Femur (tissue), 1 donor: ENCODE measurements at regions not wholly inside any gene's neighbourhood (a gene's known extent, or its start where the extent isn't known, plus 50 kb on each side); places are given as distances from the start of the nearest gene placed in this dataset.
"Not testable (repeated sequence)": the region's sequence is repeated elsewhere in the genome, so short reads cannot be mapped to it uniquely, and the experiment has no call there.

ENCODE experiments used
- DNase-seq: peaks from one replicate; pipeline ENCODE4 v3.0.0-alpha.2; 2017

DNA sequence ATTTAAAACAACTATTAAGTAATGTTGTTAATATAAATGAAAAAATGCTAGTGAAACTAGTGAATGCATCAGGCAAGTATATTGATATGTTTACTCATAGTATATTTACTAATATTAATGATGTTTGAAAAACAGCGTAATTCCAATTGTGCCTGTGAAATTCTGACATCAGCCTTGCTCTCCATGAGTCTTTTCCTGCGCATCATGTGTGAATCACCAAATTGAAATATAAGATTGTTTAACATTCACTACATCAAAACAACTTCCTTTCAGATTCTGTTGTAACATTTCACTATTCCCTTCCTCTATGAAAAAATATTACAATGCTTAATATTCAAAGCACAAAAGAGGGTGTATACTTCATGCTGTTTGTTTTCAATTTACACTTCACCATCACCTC is 1995.9 kb upstream of the SEL1L start:
- DNase-seq = no peak

DNA sequence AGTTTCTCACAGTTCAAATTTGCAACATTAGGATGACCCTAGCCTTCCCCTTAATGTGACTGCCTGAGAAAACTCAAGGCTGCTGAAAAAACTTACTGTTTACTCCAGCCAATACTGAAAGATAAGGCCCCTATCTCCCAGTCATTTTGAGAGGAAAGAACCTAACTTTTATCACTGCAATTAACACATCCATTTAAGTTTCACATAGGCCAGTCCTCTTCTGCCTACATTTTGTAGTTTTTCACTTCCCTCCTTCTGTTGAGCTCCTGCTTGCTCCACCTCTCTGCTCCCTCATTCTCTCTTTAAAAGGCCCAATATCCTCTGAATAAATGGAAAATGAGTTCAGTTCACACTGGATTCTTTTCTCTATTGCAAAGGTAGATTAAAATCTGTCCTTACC is 1996.2 kb upstream of the FLRT2 start:
- DNase-seq = no peak

DNA sequence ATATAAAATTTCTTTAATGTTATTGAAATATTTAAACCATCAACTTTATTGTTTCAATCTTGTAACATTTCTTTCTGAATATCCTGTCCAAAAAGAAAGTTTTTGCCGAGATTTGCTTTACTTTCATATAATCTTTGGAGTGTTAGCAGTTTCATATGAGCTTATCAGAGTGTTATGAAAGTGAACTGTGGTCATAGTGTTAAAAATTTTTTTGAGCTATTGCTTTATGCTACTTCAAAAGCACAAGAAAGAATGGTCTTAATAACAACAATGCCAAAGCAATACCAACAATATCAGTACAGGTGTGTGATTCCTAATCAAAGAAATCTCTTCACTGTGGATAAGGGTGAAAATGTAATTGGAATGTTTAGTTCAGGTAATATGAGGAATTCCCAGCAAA is 1994.9 kb upstream of the FLRT2 start:
- DNase-seq = no peak

DNA sequence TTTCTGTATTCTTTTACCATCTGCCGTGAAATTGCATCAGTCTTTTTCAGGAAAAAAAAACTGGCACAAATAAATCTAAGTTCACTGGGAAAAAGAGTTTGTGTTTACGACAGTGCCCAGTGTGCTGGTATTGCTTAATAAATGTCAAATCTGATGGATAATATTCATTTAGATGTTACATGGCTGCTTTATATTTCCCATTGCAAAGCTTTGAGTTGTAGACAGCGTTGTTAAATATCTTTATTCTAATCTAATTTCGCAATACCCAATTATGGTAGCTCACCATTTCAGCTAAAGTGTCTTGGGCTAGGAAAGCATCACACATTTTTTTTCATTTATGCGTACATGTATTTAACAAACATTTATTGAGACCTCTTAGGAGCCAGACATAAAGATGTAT is 1994.5 kb upstream of the FLRT2 start:
- DNase-seq = no peak

DNA sequence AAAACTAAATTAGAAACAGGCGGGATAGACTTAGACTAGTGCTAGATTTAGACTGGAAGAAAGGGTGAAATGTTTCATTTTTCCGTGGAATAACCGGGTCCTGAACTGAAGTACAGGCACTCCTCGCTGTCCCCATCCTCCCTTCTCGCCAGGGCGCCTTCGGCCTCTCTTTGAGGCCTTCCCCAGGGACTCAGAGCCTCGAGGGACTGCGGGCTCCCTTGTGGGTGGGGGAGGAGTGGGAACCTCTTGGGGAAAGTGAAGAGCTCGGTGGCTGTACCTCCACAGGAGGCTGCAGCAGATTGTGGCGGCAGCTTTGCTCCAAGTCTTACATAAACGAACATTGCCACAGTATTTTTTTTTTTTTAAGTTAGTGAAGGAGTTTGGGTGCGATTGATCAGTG is 1988.8 kb upstream of the FLRT2 start:
- DNase-seq = no peak

DNA sequence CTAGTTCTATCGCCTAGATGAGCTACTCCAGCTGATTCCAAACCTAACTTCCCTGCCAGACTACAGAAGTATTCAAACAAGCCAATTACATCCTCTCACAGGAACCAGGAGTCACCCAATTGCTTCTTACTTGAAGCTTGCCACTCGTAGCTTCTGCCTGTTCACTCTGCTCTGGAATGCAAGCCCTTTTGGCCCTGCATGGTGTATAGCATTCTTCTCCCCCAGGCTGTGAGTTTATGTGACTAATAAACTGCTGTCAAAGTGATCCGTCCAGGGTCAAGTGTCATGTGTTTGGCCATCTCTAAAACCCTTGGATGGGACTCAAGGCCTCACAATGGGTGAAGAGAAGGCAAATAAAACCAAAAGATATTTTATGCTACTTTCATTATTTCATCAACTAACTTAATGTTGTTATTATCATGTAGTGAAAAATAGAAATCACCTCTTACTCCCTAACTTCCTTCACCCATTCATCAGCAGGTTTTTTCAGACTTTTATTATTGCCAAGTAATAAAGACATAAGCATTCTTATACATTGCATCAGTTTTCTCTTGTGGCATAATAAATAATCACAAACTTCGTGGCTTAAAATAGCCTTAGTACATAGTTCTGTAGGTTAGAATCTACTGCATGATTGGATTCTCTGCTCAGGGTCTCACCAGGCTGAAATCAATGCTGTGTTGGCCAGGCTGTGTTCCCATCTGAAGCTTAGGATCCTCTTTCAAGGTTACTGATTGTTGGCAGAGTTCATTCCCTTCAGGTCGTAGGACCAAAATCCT is 1981.7 kb upstream of the FLRT2 start:
- DNase-seq = no peak

DNA sequence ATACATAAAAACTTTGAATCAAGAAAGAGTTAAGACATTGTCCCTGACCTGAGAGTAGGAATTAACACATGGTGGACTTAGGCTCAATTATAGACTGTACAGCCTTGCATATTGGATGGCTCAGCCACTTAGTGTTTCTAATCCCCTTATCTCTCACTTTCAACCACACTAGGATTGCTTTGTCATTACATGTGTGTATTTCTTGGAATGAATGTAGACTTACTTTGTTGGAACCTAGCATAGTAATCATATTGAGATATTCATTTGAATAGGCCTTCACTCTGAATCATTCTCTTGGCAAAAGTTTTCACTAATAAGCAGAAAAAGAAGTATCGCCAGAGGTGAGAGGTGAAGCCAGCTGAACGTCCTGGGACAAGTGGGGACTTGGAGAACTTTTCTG is 1973.9 kb upstream of the FLRT2 start:
- no peak for DNase-seq

DNA sequence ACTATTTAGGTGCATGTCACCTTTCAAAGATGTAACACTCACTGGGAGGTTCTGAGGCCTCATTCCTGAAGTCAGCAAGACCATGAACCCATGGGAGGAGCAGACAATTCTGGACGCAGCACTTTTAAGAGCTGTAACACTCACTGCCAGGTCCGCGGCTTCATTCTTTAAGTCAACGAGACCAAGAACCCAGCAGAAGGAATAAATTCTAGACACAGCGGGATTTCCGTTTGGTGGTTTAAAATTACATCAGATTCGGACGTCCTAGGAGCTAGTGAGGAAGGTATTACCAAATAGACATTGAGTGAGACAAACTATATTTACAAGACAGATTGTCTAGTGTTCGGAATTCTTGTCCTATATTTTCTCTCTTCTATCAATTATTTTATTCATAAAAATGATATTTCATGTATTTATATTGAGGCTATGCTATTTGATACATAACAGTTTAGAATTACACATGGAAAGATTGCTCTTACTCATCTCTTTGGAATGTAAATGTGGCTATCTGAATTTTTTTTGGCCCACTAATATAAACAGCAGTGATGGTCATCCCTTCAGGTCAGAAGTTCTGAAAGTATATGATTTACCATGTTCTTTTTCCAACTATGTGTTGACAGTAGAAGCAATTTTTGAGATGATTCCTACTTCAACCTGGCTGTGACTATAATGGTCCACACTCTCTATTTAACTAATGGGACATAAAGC is 1973.0 kb upstream of the FLRT2 start:
- DNase-seq = no peak

DNA sequence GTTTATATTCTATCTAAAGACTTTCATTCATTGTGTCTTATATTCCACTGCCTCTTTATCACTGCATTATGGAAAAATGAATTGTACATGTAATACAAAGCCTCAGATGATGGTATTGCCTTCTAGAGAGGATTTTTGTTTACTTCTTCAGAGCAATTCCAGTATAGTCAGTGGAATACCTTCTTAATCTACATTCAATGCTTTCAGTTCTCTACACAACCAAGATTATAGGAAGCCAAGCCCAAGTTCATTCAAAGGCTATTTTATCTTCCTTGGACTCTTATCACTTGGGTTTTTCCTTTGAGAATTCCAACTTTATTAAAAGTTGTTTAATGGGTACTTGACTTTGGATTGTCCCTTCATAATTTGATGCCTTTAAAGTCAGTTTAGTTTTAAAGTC is 1971.0 kb upstream of the FLRT2 start:
- no peak for DNase-seq

DNA sequence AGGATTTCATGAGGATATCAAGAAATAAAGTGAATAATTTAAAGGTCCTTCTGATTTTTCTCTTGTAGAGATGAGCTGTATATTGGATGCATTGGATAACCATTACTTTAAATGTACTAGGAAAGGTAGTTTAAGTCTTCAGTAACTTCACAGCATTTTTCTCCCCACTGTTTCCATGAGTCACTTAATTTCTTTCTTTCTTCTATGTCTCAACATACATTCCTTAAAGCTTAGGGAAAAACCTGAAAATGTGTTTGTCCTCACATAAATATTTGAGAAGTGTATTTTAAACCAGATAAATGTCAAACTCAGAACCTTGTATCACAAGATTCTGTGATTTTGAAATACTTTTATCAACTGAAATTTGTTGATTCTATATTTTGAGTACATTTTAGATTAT is 1970.2 kb upstream of the FLRT2 start:
- DNase-seq = no peak

DNA sequence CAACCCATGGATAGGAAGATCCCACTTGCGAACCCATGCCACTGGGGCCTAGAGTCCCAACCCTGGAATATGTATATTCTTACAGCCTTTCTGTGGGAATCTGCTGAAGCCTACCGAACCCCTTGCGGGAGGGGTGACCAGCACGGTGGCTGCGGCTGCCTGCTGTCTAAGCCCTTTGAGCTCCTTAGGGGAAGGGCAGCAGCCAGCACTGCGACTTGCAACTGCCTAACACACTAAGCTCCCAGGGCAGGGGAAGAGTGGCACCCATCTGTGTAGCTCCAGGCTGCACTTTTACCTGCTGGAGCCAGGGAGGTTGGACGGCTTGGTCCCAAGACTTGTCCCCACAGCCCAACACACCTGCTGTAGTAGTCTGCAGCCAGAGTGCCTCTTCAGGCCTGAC is 1968.7 kb upstream of the FLRT2 start:
- DNase-seq = no peak

DNA sequence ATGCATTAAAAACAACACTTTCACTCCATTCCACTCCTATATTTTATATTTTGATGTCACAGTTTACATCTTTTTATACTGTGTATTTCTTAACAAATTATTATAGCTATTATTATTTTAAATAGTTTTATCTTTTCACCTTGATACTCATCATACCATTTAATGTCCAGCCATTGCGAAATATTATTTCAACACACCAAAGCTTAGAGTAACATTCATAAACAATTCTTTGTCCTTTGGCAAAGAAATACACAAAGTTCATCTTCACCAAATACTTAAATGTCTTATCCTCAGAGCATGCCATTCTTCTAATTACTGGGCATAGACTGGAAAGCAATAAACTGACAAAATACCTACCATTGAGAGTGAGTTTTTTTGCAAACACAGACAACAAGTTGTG is 1963.4 kb upstream of the FLRT2 start:
- DNase-seq = no peak

DNA sequence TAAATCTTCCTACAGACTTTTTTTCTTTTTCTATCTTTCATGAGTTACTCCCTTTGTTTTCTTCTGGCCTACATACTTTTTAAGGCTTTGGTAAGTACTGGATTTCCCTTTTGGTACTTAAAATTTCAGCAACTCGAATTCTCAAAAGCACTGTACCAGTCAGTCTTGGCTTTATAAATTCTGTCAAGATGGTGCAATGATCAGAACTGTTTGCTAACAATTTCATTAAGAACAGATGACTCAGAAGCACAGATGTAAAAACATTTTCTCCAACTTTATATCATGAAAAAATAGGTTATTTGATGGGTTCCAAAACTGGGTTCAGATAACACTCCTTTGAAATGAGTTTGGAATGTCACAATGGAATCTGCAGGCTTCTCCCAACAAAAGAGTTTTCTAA is 1961.8 kb upstream of the FLRT2 start:
- no peak for DNase-seq

DNA sequence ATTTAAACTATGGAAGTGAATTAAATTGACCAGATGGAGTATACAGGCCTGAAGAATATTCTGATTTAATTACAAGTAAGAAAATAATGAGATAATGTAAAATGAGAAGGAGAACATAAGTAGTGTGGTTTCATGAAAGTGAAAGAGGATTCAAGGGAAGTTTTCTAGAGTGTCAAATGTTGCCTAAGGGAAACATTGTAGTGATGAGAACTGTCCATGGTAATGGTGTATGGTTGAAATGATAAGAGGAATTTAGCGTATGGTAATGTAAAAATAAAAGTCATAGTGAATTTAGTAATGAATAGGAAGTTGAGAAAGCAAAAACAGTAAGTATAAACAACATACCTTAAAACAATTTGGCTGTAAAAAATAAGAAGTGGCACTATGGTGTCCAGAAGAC is 1954.6 kb upstream of the FLRT2 start:
- DNase-seq = no peak

DNA sequence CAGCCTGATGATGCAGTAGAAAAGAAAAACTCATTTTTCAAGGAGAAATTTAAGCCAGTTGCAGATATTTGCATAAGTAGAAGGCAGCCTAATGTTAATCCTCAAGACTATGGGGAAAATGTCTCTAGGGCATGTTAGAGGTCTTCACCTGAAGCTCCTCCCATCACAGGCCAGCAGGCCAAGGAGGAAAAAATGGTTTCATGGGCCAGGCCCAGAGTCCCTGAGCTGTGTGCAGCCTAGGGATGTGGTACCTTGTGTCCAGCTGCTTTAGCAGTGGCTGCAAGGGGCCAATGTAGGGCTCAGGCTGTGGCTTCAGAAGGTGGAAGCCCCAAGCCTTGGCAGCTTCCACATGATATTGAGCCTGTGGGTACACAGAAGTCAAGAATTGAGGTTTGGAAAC is 1946.7 kb upstream of the FLRT2 start:
- no peak for DNase-seq

DNA sequence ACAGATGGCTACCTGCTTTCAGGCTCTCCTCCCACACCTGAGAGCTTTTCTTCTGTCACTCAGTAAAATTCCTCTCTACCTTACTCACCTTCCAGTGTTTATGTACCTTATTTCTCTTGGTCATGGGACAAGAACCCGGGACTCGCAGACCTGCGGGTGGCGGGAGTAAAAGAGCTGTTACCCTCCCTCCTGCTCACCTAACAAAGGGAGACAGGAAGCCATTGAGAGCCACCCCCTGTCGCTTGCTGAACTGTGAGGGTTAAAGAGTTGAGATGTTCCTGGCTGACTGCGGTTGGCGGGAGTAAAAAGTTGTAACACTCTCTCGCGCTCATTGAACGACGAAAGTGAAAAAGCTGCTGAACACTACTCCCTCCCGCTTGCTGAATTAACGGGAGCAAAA is 1935.1 kb upstream of the FLRT2 start:
- no peak for DNase-seq

DNA sequence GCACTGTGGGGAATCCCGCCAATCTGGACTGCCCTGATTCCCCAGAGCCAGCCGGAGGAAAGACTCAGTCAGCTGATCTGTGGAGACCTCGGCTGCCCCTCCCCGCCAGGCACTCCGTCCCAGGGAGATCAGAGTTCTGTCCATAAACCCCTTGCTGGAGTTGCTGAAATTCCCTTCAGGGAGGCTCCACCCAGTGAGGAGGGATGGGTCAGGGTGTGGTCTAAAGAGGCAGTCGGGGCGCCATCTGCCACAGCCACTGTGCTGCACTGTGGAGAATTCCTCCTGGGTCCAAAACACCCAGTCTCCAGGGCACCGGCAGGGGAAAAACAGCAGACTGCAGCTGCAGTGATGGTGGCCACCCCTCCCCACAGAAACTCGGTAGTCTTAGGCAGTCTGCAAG is 1922.3 kb upstream of the FLRT2 start:
- DNase-seq = no peak

DNA sequence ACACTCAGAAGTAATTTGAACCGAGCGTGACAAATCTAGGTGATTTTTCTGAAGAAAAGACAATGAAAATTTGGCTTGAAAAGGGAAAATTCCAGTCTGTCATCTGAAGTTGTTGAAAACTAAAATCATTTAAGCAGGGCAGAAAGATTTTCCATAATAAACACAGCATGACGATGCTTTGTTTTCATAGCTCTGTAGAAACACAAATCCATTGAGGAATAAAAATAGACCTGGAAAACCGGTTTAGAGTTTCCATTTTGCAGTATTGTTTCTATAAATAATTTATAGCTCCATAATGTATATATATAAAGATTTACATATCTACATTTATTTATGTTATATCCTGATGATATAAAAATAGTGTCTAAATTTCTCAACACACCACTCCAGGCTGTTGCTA is 1918.5 kb upstream of the FLRT2 start:
- no peak for DNase-seq

DNA sequence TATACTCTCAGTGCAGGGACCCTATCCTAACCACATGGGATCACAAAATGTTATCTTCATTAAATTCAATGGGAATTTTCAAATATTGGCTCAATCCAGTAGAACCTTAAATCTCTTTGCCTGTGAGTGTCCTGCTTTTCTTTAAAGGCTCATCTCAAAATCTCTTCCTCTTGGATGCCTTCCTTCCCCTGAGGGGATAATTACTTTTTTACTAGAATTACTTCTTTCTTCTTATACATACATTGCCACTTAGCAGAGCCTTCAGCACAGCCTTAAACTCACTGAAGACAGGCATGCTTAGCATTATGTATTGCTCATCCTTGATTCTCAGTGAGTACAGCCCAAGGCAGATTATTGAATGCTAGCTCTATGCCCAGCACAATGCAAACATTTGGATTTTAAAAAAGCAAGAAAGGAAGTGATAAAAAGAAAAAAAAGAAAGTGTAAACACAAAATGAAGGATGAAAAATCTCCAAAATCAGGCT is 1918.0 kb upstream of the FLRT2 start:
- no peak for DNase-seq

DNA sequence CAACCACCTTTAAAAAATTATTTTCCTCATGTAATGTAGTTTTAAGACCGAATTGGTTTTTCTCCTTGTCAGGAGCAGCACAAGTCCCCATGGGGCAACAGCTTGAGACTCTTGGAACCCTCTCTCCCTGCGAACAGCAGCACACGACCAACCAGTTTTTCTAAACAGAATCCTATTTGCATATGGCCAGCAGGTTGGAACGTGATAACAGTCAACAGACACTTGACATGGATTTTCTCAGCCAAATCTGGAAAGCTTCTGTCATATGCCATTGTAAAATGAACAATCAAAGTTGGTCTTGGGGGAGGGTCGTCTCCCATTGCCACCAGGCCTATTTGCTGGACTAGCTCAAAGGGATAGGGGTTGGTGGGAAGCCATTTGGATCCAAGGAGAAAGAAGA is 1915.0 kb upstream of the FLRT2 start:
- DNase-seq = no peak

DNA sequence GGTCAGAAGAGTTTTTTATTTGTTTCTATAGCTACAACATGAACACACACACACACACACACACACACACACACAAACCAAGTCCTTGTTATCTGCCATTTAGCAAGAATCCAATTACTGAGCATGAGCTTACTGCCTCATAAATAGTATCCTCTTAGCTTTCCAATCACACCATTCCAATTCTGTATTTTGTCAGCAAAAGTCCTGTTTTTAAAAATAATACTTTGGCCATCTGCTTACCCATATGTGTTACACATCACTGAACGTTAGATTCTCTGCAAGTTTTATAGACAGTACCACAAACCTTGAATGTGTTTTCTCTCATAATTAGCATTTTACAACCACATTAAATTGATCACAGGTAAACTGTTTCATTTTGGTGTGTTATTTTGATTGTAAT is 1905.4 kb upstream of the FLRT2 start:
- DNase-seq = no peak

DNA sequence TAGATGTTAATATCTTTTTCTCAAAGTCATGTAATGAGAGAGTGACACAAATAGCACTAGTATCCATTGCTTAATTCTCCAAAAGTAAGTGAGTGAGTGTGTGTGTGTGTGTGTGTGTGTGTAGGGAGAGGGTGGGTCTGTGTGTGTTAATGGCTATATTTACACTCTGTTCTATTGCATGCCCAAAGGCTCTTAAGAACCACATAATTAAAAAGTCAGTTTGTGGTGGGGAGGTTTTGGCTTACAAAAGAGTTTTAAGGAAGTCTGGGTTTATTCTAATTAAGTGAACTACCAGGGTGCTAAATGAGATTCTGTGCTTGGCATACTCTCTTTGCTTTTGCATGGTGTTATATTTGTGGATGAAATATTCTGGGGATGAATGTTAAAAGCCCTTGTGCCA is 1897.6 kb upstream of the FLRT2 start:
- DNase-seq = no peak

DNA sequence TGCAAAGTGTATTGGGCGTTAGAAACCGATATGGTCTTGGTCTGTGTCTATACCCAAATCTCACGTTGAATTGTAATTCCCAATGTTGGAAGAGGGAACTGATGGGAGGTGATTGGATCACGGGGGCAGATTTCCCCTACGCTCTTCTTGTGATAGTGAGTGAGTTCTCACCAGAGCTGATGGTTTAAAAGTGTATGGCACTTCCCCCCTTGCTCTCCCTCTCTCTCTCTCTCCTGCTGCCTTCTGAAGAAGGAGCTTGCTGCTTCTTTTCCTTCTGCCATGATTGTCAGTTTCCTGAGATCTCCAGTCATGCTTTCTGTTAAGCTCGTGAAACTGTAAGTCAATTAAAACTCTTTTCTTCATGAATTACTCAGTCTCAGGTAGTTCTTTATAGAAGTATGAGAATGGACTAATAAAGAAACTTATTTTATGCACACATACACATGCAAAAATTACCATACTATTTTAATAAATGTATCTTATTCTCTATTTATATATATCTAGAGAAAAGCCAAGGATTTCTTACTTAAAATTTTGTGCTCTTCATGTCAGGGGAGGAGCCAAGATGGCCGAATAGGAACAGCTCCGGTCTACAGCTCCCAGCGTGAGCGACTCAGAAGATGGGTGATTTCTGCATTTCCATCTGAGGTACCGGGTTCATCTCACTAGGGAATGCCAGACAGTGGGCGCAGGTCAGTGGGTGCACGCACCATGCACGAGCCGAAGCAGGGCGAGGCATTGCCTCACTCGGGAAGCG is 1891.0 kb upstream of the FLRT2 start:
- DNase-seq = no peak

DNA sequence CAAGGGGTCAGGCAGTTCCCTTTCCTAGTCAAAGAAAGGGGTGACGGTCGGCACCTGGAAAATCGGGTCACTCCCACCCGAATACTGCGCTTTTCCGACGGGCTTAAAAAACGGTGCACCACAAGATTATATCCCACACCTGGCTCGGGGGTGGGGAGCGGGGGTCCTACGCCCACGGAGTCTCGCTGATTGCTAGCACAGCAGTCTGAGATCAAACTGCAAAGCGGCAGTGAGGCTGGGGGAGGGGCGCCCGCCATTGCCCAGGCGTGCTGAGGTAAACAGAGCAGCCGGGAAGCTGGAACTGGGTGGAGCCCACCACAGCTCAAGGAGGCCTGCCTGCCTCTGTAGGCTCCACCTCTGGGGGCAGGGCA is 1890.5 kb upstream of the FLRT2 start:
- not testable (repeated sequence) for DNase-seq
